ENCODE measurements at regions not wholly inside any gene's neighbourhood (a gene's known extent, or its start where the extent isn't known, plus 50 kb on each side); places are given as distances from the start of the nearest gene placed in this dataset.

DNA sequence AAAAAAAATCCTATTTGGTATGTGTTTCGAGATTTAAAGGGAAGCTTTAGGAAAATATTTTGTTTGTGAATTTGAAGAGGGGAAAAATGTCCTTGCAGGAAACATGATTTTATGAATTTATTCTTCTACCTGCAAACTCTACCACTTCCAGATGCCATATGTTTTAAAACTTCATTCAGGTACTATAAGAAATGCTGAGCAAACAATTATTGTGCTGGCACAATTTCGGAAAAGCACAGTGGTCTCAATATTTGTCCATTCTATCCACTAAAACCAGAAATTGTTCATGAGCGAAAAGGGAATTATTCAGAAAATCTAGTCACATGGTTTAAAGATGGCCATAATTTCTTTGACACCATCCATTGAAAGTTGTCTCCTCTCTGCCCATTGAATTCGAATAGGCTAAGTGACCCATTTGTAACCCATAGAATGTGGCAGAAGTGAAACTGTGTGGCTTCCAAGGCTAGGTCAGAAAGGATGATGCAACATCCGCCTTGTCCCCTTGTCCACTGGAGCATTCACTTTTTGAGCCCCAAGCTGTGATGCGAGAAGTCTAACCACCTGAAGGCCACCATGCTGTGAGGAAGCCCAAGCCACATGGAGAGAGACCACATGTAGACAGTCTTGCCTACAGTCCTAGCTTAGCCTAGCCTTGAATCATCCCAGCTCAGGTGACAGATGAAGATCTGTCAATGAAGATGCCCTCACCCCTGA lies 189.8 kb upstream of the PRKCQ start:
- no peak for DNase-seq (ENCODE audit: low read depth)

- DNase-seq (ENCODE audit: low read depth) = no peak
Measured at GRCh38 chr10:6766131-6766801, 186.2 kb upstream of the PRKCQ start.

DNA sequence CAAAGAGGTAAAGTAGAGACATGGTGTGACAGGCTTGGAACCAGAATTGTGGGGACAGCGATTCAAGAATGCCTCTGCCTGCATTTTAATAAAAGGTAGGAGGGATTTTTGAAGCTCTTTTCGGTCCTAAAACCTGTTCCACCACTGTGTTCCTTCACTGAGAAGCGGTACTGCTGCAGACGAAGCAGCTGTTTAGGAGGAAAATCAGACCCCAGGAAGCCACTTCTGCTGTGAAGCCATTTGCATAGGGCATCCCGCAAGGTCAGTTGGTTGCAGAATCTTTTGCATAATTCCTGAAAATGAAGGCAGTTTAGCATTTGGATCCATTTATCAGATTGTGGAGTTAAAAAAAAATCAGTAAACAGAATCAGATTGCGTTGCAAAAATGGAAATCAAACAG lies 183.3 kb upstream of the PRKCQ start:
- DNase-seq (ENCODE audit: low read depth) = no peak

DNA sequence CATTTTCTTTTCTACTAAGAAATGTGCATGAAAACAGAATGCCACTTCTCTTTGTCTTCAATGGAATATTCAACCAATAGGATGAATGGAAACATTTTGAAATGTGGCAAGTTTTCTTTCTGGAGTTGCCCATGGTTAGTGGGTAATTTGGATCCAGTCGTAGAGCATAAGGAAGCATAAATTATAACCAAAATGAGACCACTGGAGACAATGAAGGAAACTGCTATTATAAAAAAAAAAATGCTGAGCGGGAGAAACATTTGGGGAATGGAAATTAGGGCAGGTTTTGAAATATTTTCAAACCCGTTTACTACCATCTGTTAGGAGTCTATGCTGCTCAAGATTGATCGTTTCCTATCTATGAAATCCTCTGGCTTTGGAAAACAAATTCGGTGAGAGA lies 182.9 kb upstream of the PRKCQ start:
- DNase-seq (ENCODE audit: low read depth) = no peak

- no peak for DNase-seq (ENCODE audit: low read depth)
Measured at GRCh38 chr10:6759961-6760360, 179.9 kb upstream of the PRKCQ start.

- no peak for DNase-seq (ENCODE audit: low read depth)
Measured at GRCh38 chr10:6757158-6757557, 177.1 kb upstream of the PRKCQ start.

- no peak for DNase-seq (ENCODE audit: low read depth)
Measured at GRCh38 chr10:6756716-6757115, 176.6 kb upstream of the PRKCQ start.

- no peak for DNase-seq (ENCODE audit: low read depth)
Measured at GRCh38 chr10:6755781-6756460, 175.8 kb upstream of the PRKCQ start.

- no peak for DNase-seq (ENCODE audit: low read depth)
Measured at GRCh38 chr10:6753644-6754043, 173.6 kb upstream of the PRKCQ start.

GRCh38 chr10:6751363-6751762 lies 171.3 kb upstream of the PRKCQ start:
- DNase-seq (ENCODE audit: low read depth) = no peak

DNA sequence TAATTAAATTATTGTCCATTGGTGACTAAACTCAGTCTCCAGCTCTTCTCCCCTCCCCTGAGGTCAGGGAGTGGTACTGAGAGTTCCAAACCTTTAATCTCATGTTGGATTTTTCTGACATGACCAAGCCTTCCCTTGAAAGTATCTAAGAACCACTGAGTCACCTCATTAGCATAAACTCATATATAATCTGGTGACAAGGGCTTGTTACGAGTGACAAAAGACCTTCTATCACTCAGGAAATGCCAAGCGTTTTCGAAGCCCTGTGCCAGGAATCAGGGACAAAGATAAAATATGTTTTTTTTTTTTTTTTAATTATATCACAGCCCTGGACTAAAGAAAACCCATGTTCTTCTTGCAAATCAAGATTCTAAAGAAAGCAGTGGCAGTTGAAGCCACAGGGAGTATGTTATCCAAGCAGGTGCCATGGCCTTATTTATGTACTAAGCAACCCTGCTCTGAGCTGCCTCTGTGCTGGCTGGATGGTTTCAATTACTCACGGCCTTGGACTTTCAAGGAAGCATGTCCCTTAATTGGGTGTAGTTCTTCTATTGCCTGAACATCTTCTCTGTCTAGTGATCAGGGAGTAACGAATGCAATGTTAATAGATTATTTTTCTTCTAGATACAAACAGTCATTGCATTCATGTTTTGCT lies 169.0 kb upstream of the PRKCQ start:
- no peak for DNase-seq (ENCODE audit: low read depth)

DNA sequence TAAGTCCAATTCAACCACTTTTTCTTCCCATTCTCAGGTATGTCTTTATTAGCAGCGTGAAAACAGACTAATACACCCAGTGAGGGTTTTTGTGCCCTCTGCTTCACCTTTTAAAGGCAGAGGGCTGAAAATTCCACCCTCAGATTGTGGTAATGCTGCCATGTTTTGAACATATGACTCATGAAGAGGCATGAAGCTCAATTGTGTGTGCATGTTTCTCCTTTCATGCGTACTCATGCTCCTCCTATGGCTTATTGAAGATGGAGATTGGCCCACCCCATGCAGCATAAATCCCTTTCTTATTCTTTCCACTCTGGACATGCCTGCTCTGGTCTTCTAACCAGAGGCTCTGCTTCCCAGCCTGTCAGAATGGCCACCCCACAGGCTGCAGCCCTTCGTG lies 168.0 kb upstream of the PRKCQ start:
- no peak for DNase-seq (ENCODE audit: low read depth)

- DNase-seq (ENCODE audit: low read depth) = no peak
Measured at GRCh38 chr10:6746782-6747181, 166.7 kb upstream of the PRKCQ start.

DNA sequence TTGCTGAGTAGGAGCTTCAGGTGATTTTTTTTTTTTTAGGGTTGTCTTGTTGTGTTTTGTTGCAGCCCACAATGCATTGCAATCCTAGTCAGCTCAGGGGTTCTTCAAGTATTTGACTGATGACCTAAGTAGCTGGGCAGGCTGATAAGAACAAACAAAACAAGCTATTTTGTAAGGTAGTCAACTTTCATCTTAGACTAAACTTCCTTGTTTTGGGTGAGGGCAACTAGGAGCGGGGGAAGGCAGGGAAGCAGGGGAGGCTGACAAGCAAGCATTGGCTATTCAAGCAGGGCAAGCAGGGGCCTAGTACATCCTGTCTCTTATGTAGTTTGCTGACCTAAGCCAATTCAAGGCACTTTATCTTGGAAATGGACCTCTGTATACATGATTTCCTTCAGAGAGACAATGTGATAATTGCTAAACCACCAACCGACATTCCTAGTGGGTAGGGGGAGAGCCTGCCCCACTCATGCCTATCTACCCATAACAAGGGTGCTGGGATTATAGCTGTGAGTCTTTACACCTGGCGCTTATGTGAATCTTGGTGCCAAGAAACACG lies 163.3 kb upstream of the PRKCQ start:
- no peak for DNase-seq (ENCODE audit: low read depth)

- DNase-seq (ENCODE audit: low read depth) = no peak
Measured at GRCh38 chr10:6741541-6741941, 161.5 kb upstream of the PRKCQ start.

GRCh38 chr10:6739530-6740174 lies 159.6 kb upstream of the PRKCQ start:
- no peak for DNase-seq (ENCODE audit: low read depth)

- DNase-seq (ENCODE audit: low read depth) = no peak
Measured at GRCh38 chr10:6738112-6738768, 158.2 kb upstream of the PRKCQ start.

DNA sequence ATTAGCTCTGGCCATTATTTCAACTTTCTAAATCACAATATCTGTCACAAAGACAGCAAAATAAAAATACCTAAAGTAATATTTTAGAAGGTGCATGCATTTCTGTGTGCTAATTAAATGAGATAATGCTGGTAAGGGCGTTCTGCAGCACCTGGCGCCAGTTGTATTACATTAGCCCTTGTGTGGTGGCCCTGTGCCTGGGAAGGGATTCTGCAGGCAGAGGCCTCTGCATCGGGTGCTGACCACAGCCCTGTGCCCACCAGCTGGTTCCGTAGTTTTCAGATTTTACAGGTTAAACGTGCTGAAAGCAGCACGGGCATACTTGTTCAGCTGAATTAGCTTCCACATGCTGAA lies 157.7 kb upstream of the PRKCQ start:
- no peak for DNase-seq (ENCODE audit: low read depth)

GRCh38 chr10:6737080-6737641 lies 157.1 kb upstream of the PRKCQ start:
- no peak for DNase-seq (ENCODE audit: low read depth)

GRCh38 chr10:6734286-6734685 lies 154.2 kb upstream of the PRKCQ start:
- DNase-seq (ENCODE audit: low read depth) = no peak

GRCh38 chr10:6729861-6730344 lies 149.8 kb upstream of the PRKCQ start:
- no peak for DNase-seq (ENCODE audit: low read depth)

Measured in stimulated activated CD8-positive, alpha-beta memory T cell treated with anti-CD3 and anti-CD28 coated beads, Interleukin-12 subunit alpha, Interleukin-12 subunit beta, amount 100 ng/mL, for 4 hours (primary cell).